H9 (cell line): ENCODE measurements at regions not wholly inside any gene's neighbourhood (a gene's known extent, or its start where the extent isn't known, plus 50 kb on each side); places are given as distances from the start of the nearest gene placed in this dataset.

Experiments
- DNase-seq: peaks from one replicate; pipeline ENCODE4 v3.0.0-alpha.2; 2017
- H2AFZ ChIP-seq: one replicate; pipeline ENCODE4 v1.6.1; 2013; ENCODE audit warnings: mild to moderate bottlenecking, low read length, control low read depth, moderate library complexity
- H2AK5ac ChIP-seq: 2 replicates; pipeline ENCODE4 v1.6.1; 2013; ENCODE audit warnings: low read length, control low read depth, mixed read lengths; ENCODE audit not compliant: insufficient read length
- H2BK120ac ChIP-seq: one replicate; pipeline ENCODE4 v1.6.1; 2013; ENCODE audit warnings: low read depth, mild to moderate bottlenecking, low read length, control low read depth, inconsistent platforms; ENCODE audit not compliant: poor library complexity, severe bottlenecking
- H2BK12ac ChIP-seq: 2 replicates; pipeline ENCODE4 v1.6.1; 2013; ENCODE audit warnings: low read length, control low read depth, mixed read lengths, low read depth; ENCODE audit not compliant: insufficient read length
- H2BK15ac ChIP-seq: 2 replicates; pipeline ENCODE4 v1.6.1; 2013; ENCODE audit warnings: low read depth, low read length, control low read depth
- H2BK20ac ChIP-seq: one replicate; pipeline ENCODE4 v1.6.1; 2013; ENCODE audit warnings: low read depth, mild to moderate bottlenecking, low read length, control low read depth, inconsistent platforms; ENCODE audit not compliant: poor library complexity, severe bottlenecking
- H2BK5ac ChIP-seq: 2 replicates; pipeline ENCODE4 v1.6.1; 2013; ENCODE audit warnings: low read length, control low read depth, mixed read lengths; ENCODE audit not compliant: insufficient read length
- H3K14ac ChIP-seq: 2 replicates; pipeline ENCODE4 v1.6.1; 2013; ENCODE audit warnings: low read length, control low read depth; ENCODE audit not compliant: insufficient read depth
- H3K18ac ChIP-seq: 2 replicates; pipeline ENCODE4 v1.6.1; 2013; ENCODE audit warnings: low read depth, mild to moderate bottlenecking, mixed read lengths, low read length, control low read depth; ENCODE audit not compliant: insufficient read length
- H3K23ac ChIP-seq: 2 replicates; pipeline ENCODE4 v1.6.1; 2013; ENCODE audit warnings: low read length, control low read depth, mixed read lengths, low read depth; ENCODE audit not compliant: insufficient read length
- H3K23me2 ChIP-seq: 2 replicates; pipeline ENCODE4 v1.6.1; 2013; ENCODE audit warnings: low read depth, mild to moderate bottlenecking, mixed read lengths, low read length, control low read depth; ENCODE audit not compliant: insufficient read length, poor library complexity, severe bottlenecking
- H3K27ac ChIP-seq: 2 replicates; pipeline ENCODE4 v1.5.1; 2013; ENCODE audit warnings: low read length, control low read depth, mixed read lengths, low read depth; ENCODE audit not compliant: insufficient read length
- H3K27me3 ChIP-seq: 2 replicates; pipeline ENCODE4 v1.6.1; 2013; ENCODE audit warnings: low read length, control low read depth, inconsistent platforms; ENCODE audit not compliant: insufficient read depth
- H3K4ac ChIP-seq: 2 replicates; pipeline ENCODE4 v1.6.1; 2013; ENCODE audit warnings: low read depth, mild to moderate bottlenecking, control low read depth, inconsistent platforms, low read length, moderate library complexity
- H3K4me1 ChIP-seq: 2 replicates; pipeline ENCODE4 v1.6.1; 2013; ENCODE audit warnings: low read length, control low read depth, inconsistent platforms; ENCODE audit not compliant: insufficient read depth
- H3K4me2 ChIP-seq: 2 replicates; pipeline ENCODE4 v1.6.1; 2013; ENCODE audit warnings: low read length, control low read depth, mixed read lengths; ENCODE audit not compliant: insufficient read length, insufficient read depth
- H3K56ac ChIP-seq: 2 replicates; pipeline ENCODE4 v1.6.1; 2013; ENCODE audit warnings: low read depth, mild to moderate bottlenecking, mixed read lengths, low read length, control low read depth; ENCODE audit not compliant: insufficient read length
- H3K79me1 ChIP-seq: 2 replicates; pipeline ENCODE4 v1.6.1; 2013; ENCODE audit warnings: low read depth, mild to moderate bottlenecking, moderate library complexity, low read length, control low read depth, inconsistent platforms; ENCODE audit not compliant: insufficient read depth, poor library complexity, severe bottlenecking
- H3K79me2 ChIP-seq: 2 replicates; pipeline ENCODE4 v1.6.1; 2013; ENCODE audit warnings: low read length, control low read depth, inconsistent platforms; ENCODE audit not compliant: insufficient read depth
- H3K9ac ChIP-seq: 2 replicates; pipeline ENCODE4 v1.6.1; 2013; ENCODE audit warnings: low read length, control low read depth, mixed read lengths; ENCODE audit not compliant: insufficient read length; ENCODE audit errors: extremely low read depth
- H3K9me3 ChIP-seq: one replicate; pipeline ENCODE4 v1.6.1; 2013; ENCODE audit warnings: low read depth, low read length, inconsistent platforms; ENCODE audit not compliant: control insufficient read depth
- H3T11ph ChIP-seq: one replicate; pipeline ENCODE4 v1.6.1; 2013; ENCODE audit warnings: mild to moderate bottlenecking, low read length, control low read depth, inconsistent platforms
- H4K20me1 ChIP-seq: one replicate; pipeline ENCODE4 v1.6.1; 2013; ENCODE audit not compliant: control insufficient read depth, insufficient read length, insufficient read depth
- H4K5ac ChIP-seq: 2 replicates; pipeline ENCODE4 v1.6.1; 2013; ENCODE audit warnings: low read depth, mild to moderate bottlenecking, mixed read lengths, low read length, control low read depth; ENCODE audit not compliant: insufficient read length
- H4K8ac ChIP-seq: replicated peaks from 2 replicates; pipeline ENCODE4 v1.6.1; 2013; ENCODE audit warnings: low read length, control low read depth, mixed read lengths, low read depth; ENCODE audit not compliant: insufficient read length
- H4K91ac ChIP-seq: 2 replicates; pipeline ENCODE4 v1.6.1; 2013; ENCODE audit warnings: low read depth, mild to moderate bottlenecking, moderate library complexity, mixed read lengths, low read length, control low read depth; ENCODE audit not compliant: insufficient read length
- H3K27ac Mint-ChIP-seq, 3 experiments: 2 replicates in 2 of 3; 3 replicates in 1 of 3; pipeline ENCODE4 v1.8.0; 2020 to 2021; ENCODE audit warnings: mixed read lengths in 3 of 3, mild to moderate bottlenecking in 1 of 3, moderate library complexity in 1 of 3
- H3K27me3 Mint-ChIP-seq: 2 replicates; pipeline ENCODE4 v1.8.0; 2021; ENCODE audit warnings: low read depth, mild to moderate bottlenecking, moderate library complexity, mixed read lengths
- H3K36me3 Mint-ChIP-seq, 3 experiments: 2 replicates in 2 of 3; 3 replicates in 1 of 3; pipeline ENCODE4 v1.8.0; 2020 to 2021; ENCODE audit warnings: low read depth in 3 of 3, mixed read lengths in 3 of 3; ENCODE audit not compliant: insufficient read depth in 1 of 3
- H3K4me1 Mint-ChIP-seq, 2 experiments: 2 replicates each; pipeline ENCODE4 v1.8.0; 2020; ENCODE audit warnings: mixed read lengths in 2 of 2
- H3K4me3 Mint-ChIP-seq, 2 experiments: 2 replicates in 1 of 2; 3 replicates in 1 of 2; pipeline ENCODE4 v1.8.0; 2020 to 2021; ENCODE audit warnings: mild to moderate bottlenecking in 2 of 2, mixed read lengths in 2 of 2, moderate library complexity in 1 of 2
- H3K9me3 Mint-ChIP-seq, 2 experiments: 2 replicates in 1 of 2; 3 replicates in 1 of 2; pipeline ENCODE4 v1.8.0; 2020; ENCODE audit warnings: mild to moderate bottlenecking in 2 of 2, mixed read lengths in 2 of 2, moderate library complexity in 1 of 2
- WGBS: extraction: QIAGEN DNeasy Blood & Tissue Kit; methylation state at CpG from one replicate; pipeline ENCODE4 v1.1.7; 2013; ENCODE audit warnings: missing lambda C conversion rate, low lambda C conversion rate, mixed read lengths; ENCODE audit not compliant: insufficient read length; ENCODE audit errors: extremely low coverage; 5-methylcytosine and 5-hydroxymethylcytosine counted together
- TF ChIP-seq, protein P1 (sequence below): fragments of 200-600 bp; sonication (generic); conservative IDR thresholded peaks from 3 replicates; pipeline ENCODE4 v1.8.0; 2021; ENCODE audit warnings: antibody characterized with exemption, mild to moderate bottlenecking

DNA sequence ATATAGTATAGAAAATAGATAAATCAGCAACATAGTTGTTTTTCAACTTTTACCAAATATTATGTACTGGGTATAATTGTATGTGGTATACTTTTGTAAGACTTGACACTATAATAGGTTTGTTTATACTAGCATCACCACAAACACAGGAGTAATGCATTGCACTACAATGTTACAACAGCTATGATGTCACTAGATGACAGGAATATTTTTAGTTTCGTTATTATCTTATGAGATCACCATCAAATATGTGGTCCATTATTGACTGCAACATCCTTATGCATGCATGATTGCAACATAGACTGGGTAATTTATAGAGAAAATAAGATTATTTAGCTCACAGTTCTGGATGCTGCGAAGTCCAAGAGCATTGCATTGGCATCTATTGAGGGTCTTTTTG, 678.4 kb upstream of the ZNF804A start:
- H3K27ac Mint-ChIP-seq: no peak overlapping the region

More for the DNA sequence above, 678.4 kb upstream of the ZNF804A start:
- no peaks in the 10 kb centered on the region for H3K4me1 Mint-ChIP-seq
- H3K36me3 Mint-ChIP-seq: peaks cover 0 to 4% (median 0%) of the 10 kb centered on the region in 3 experiments; a peak in 3 of 7 replicates
- no peaks in the 10 kb centered on the region for H3K79me1 ChIP-seq
- H3K23me2 ChIP-seq: no peaks in the 10 kb centered on the region
- no peak overlapping the region for H2AK5ac ChIP-seq
- no peak overlapping the region for H3T11ph ChIP-seq
- H3K4me1 ChIP-seq: no peaks in the 10 kb centered on the region
- no peaks in the 10 kb centered on the region for H3K9me3 ChIP-seq
- no peak overlapping the region for H2BK15ac ChIP-seq
- no peak overlapping the region for H4K5ac ChIP-seq
- H2BK12ac ChIP-seq: no peak overlapping the region
- WGBS: no CpG with 5 or more reads among the region's 2 CpGs
- no peak overlapping the region for H3K23ac ChIP-seq
- no peak overlapping the region for H3K27ac ChIP-seq
- no peak overlapping the region for H3K4me2 ChIP-seq
- H3K9me3 Mint-ChIP-seq: peaks cover 8 to 11% of the 10 kb centered on the region in 2 experiments
- no peak overlapping the region for H3K14ac ChIP-seq
- H4K91ac ChIP-seq: no peak overlapping the region
- H3K4me3 Mint-ChIP-seq: no peak overlapping the region
- no peaks in the 10 kb centered on the region for H3K27me3 Mint-ChIP-seq
- no peak overlapping the region for H3K56ac ChIP-seq
- no peak for DNase-seq
- no peaks in the 10 kb centered on the region for H4K20me1 ChIP-seq
- TF ChIP-seq, protein P1, sequence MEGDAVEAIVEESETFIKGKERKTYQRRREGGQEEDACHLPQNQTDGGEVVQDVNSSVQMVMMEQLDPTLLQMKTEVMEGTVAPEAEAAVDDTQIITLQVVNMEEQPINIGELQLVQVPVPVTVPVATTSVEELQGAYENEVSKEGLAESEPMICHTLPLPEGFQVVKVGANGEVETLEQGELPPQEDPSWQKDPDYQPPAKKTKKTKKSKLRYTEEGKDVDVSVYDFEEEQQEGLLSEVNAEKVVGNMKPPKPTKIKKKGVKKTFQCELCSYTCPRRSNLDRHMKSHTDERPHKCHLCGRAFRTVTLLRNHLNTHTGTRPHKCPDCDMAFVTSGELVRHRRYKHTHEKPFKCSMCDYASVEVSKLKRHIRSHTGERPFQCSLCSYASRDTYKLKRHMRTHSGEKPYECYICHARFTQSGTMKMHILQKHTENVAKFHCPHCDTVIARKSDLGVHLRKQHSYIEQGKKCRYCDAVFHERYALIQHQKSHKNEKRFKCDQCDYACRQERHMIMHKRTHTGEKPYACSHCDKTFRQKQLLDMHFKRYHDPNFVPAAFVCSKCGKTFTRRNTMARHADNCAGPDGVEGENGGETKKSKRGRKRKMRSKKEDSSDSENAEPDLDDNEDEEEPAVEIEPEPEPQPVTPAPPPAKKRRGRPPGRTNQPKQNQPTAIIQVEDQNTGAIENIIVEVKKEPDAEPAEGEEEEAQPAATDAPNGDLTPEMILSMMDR: no peak
- no peak overlapping the region for H2BK20ac ChIP-seq
- no peak overlapping the region for H4K8ac ChIP-seq
- no peaks in the 10 kb centered on the region for H3K27me3 ChIP-seq
- H3K18ac ChIP-seq: no peak overlapping the region
- H3K79me2 ChIP-seq: no peaks in the 10 kb centered on the region
- no peak overlapping the region for H2AFZ ChIP-seq
- no peak overlapping the region for H3K9ac ChIP-seq
- no peak overlapping the region for H2BK120ac ChIP-seq
- H3K4ac ChIP-seq: no peak overlapping the region
- H2BK5ac ChIP-seq: no peak overlapping the region
